WTC11 (cell line): ENCODE measurements at regions not wholly inside any gene's neighbourhood (a gene's known extent, or its start where the extent isn't known, plus 50 kb on each side); places are given as distances from the start of the nearest gene placed in this dataset.

Experiments used
- ATF1 ChIP-seq: sonication (generic); formaldehyde crosslinking; IDR thresholded peaks from 2 replicates; pipeline ENCODE4 v1.8.1; 2023; ENCODE audit warnings: mild to moderate bottlenecking, moderate library complexity, missing genetic modification reagents
- E2F4 ChIP-seq: sonication (generic); formaldehyde crosslinking; IDR thresholded peaks from 2 replicates; pipeline ENCODE4 v1.8.1; 2022; ENCODE audit warnings: low read depth, mild to moderate bottlenecking, moderate library complexity, missing genetic modification reagents, borderline replicate concordance
- FOXJ3 ChIP-seq: sonication (generic); formaldehyde crosslinking; IDR thresholded peaks from 2 replicates; pipeline ENCODE4 v1.9.0; 2021; ENCODE audit warnings: missing genetic modification reagents, mild to moderate bottlenecking, borderline replicate concordance
- KAT7 ChIP-seq: sonication (generic); formaldehyde crosslinking; IDR thresholded peaks from 2 replicates; pipeline ENCODE4 v1.8.1; 2023; ENCODE audit warnings: missing genetic modification reagents, mild to moderate bottlenecking, borderline replicate concordance
- NR3C1 ChIP-seq: sonication (generic); formaldehyde crosslinking; conservative IDR thresholded peaks from 2 replicates; pipeline ENCODE4 v1.8.1; 2023; ENCODE audit warnings: low read depth, mild to moderate bottlenecking, missing genetic modification reagents
- ZNF232 ChIP-seq: sonication (generic); formaldehyde crosslinking; IDR thresholded peaks from 2 replicates; pipeline ENCODE4 v1.8.0; 2022; ENCODE audit warnings: mild to moderate bottlenecking, missing genetic modification reagents
- TF ChIP-seq, protein P1 (sequence below): sonication (generic); formaldehyde crosslinking; conservative IDR thresholded peaks from 2 replicates; pipeline ENCODE4 v1.8.1; 2023; ENCODE audit warnings: mild to moderate bottlenecking, low read depth, missing genetic modification reagents, moderate library complexity
- TF ChIP-seq, protein P2 (sequence below): sonication (generic); formaldehyde crosslinking; IDR thresholded peaks from 2 replicates; pipeline ENCODE4 v1.8.0; 2022; ENCODE audit warnings: mild to moderate bottlenecking, missing genetic modification reagents
- TF ChIP-seq, protein P3 (sequence below): sonication (generic); formaldehyde crosslinking; IDR thresholded peaks from 2 replicates; pipeline ENCODE4 v1.8.0; 2022; ENCODE audit warnings: mild to moderate bottlenecking, missing genetic modification reagents
- TF ChIP-seq, protein P4 (sequence below): fragments of 200-600 bp; IDR thresholded peaks from 2 replicates; pipeline ENCODE4 v1.8.0; 2022; ENCODE audit warnings: antibody characterized with exemption

DNA sequence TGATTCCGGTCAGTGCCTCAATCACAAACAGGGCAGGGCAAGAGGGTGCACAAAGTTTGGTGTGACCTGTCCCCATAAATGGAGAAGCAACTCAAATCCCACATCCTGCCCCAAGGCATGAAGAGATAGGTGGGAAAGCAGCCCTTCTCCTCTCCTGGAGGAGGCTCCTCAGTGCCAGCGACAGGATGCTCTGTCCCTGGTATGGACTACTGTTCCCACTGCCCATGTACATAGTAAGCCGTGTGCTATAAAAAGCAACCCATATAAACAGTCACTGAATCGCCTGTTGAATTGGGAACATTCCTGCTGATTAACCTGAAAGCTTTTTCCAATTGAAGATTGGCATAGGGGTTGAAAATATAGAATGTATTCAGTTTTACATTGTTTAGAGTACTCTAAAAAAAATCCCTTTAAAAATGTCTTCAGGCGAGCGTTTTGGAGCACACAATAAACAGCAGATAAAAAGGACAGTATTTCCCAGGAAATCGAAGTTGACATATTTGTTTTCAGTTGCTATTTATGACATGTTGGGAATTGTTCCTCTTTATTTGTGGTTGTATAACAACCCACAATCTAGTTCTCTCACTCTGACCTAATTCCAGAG lies 513.9 kb downstream of the DIRAS2 start:
- no peak for TF ChIP-seq E2F4 (CRISPR knock-in tag)
- no peak for TF ChIP-seq FOXJ3 (CRISPR knock-in tag)
- no peak for TF ChIP-seq NR3C1 (CRISPR knock-in tag)
- TF ChIP-seq, protein P1, sequence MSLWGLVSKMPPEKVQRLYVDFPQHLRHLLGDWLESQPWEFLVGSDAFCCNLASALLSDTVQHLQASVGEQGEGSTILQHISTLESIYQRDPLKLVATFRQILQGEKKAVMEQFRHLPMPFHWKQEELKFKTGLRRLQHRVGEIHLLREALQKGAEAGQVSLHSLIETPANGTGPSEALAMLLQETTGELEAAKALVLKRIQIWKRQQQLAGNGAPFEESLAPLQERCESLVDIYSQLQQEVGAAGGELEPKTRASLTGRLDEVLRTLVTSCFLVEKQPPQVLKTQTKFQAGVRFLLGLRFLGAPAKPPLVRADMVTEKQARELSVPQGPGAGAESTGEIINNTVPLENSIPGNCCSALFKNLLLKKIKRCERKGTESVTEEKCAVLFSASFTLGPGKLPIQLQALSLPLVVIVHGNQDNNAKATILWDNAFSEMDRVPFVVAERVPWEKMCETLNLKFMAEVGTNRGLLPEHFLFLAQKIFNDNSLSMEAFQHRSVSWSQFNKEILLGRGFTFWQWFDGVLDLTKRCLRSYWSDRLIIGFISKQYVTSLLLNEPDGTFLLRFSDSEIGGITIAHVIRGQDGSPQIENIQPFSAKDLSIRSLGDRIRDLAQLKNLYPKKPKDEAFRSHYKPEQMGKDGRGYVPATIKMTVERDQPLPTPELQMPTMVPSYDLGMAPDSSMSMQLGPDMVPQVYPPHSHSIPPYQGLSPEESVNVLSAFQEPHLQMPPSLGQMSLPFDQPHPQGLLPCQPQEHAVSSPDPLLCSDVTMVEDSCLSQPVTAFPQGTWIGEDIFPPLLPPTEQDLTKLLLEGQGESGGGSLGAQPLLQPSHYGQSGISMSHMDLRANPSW (CRISPR knock-in tag) = no peak
- TF ChIP-seq KAT7 (CRISPR knock-in tag) = no peak
- TF ChIP-seq ZNF232 = no peak
- TF ChIP-seq, protein P2, sequence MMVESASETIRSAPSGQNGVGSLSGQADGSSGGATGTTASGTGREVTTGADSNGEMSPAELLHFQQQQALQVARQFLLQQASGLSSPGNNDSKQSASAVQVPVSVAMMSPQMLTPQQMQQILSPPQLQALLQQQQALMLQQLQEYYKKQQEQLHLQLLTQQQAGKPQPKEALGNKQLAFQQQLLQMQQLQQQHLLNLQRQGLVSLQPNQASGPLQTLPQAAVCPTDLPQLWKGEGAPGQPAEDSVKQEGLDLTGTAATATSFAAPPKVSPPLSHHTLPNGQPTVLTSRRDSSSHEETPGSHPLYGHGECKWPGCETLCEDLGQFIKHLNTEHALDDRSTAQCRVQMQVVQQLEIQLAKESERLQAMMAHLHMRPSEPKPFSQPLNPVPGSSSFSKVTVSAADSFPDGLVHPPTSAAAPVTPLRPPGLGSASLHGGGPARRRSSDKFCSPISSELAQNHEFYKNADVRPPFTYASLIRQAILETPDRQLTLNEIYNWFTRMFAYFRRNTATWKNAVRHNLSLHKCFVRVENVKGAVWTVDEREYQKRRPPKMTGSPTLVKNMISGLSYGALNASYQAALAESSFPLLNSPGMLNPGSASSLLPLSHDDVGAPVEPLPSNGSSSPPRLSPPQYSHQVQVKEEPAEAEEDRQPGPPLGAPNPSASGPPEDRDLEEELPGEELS (CRISPR knock-in tag) = no peak
- TF ChIP-seq, protein P3, sequence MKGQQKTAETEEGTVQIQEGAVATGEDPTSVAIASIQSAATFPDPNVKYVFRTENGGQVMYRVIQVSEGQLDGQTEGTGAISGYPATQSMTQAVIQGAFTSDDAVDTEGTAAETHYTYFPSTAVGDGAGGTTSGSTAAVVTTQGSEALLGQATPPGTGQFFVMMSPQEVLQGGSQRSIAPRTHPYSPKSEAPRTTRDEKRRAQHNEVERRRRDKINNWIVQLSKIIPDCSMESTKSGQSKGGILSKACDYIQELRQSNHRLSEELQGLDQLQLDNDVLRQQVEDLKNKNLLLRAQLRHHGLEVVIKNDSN (CRISPR knock-in tag) = no peak
- TF ChIP-seq ATF1 (CRISPR knock-in tag) = no peak
- TF ChIP-seq, protein P4, sequence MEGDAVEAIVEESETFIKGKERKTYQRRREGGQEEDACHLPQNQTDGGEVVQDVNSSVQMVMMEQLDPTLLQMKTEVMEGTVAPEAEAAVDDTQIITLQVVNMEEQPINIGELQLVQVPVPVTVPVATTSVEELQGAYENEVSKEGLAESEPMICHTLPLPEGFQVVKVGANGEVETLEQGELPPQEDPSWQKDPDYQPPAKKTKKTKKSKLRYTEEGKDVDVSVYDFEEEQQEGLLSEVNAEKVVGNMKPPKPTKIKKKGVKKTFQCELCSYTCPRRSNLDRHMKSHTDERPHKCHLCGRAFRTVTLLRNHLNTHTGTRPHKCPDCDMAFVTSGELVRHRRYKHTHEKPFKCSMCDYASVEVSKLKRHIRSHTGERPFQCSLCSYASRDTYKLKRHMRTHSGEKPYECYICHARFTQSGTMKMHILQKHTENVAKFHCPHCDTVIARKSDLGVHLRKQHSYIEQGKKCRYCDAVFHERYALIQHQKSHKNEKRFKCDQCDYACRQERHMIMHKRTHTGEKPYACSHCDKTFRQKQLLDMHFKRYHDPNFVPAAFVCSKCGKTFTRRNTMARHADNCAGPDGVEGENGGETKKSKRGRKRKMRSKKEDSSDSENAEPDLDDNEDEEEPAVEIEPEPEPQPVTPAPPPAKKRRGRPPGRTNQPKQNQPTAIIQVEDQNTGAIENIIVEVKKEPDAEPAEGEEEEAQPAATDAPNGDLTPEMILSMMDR = no peak
